ENCODE measurements at regions not wholly inside any gene's neighbourhood (a gene's known extent, or its start where the extent isn't known, plus 50 kb on each side); places are given as distances from the start of the nearest gene placed in this dataset.

DNA sequence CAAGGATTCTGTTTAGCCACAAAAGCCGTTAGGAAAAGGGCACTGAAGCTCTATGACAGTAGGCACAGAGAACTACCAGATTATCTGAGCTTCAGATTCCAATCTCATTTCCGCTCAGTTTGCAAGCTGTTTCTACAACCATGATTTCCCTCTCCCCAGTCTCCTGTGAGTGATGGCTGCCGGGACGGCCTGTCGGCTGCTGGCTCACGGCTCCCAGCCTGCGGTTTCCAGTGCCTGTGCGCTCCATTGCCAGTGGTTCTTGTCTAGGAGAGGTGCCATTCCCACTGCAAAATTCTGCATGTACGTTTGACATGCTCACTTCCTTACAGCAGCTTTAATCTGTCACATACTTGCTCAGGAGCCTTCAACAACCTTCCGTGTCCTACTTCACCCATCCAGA lies 429.1 kb upstream of the FRG1 start:
- no peak overlapping the region for H3K4me3 ChIP-seq (ENCODE audit: low read depth, low read length)
- DNase-seq (ENCODE audit: low read depth): no peak
- TF ChIP-seq, protein P1, sequence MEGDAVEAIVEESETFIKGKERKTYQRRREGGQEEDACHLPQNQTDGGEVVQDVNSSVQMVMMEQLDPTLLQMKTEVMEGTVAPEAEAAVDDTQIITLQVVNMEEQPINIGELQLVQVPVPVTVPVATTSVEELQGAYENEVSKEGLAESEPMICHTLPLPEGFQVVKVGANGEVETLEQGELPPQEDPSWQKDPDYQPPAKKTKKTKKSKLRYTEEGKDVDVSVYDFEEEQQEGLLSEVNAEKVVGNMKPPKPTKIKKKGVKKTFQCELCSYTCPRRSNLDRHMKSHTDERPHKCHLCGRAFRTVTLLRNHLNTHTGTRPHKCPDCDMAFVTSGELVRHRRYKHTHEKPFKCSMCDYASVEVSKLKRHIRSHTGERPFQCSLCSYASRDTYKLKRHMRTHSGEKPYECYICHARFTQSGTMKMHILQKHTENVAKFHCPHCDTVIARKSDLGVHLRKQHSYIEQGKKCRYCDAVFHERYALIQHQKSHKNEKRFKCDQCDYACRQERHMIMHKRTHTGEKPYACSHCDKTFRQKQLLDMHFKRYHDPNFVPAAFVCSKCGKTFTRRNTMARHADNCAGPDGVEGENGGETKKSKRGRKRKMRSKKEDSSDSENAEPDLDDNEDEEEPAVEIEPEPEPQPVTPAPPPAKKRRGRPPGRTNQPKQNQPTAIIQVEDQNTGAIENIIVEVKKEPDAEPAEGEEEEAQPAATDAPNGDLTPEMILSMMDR (IDR thresholded peaks at IDR 0.05; ENCODE audit: control insufficient read depth, extremely low read depth, insufficient read depth): no peak

DNA sequence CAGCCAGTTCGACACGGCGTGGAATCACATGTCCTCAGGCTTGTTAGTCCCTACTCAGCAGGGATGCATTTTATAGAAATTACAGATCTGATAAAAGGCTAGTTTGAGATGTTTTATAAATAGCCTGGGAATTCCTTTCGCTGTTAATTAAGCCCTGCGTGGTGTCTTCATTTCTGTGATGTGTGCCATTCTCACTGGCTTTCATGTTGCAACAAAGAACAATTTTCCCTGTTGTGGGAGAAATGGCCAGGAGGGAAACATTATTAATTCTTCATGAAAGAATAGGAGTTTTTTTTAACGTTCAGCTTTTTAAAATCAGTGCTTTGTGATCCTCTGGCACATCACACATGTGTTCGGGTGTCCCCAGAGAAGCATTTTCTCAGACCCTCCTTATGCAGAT lies 427.3 kb upstream of the FRG1 start:
- TF ChIP-seq, protein P1 (IDR thresholded peaks at IDR 0.05; ENCODE audit: control insufficient read depth, extremely low read depth, insufficient read depth): no peak
- no peak overlapping the region for H3K4me3 ChIP-seq (ENCODE audit: low read depth, low read length)
- peak; percentile 7 for DNase-seq (ENCODE audit: low read depth)

GRCh38 chr4:189514209-189514608 lies 426.5 kb upstream of the FRG1 start:
- H3K4me3 ChIP-seq (ENCODE audit: low read depth, low read length): no peak overlapping the region
- DNase-seq (ENCODE audit: low read depth): no peak
- TF ChIP-seq, protein P1 (IDR thresholded peaks at IDR 0.05; ENCODE audit: control insufficient read depth, extremely low read depth, insufficient read depth): no peak

- H3K4me3 ChIP-seq (ENCODE audit: low read depth, low read length): no peak overlapping the region
- no peak for DNase-seq (ENCODE audit: low read depth)
- TF ChIP-seq, protein P1 (IDR thresholded peaks at IDR 0.05; ENCODE audit: control insufficient read depth, extremely low read depth, insufficient read depth): no peak
These were observed 423.8 kb upstream of the FRG1 start for GRCh38 chr4:189516902-189517301.

- H3K4me3 ChIP-seq (ENCODE audit: low read depth, low read length): no peak overlapping the region
- TF ChIP-seq, protein P1 (IDR thresholded peaks at IDR 0.05; ENCODE audit: control insufficient read depth, extremely low read depth, insufficient read depth): no peak
- no peak for DNase-seq (ENCODE audit: low read depth)
These were observed 421.5 kb upstream of the FRG1 start for GRCh38 chr4:189519186-189519585.

DNA sequence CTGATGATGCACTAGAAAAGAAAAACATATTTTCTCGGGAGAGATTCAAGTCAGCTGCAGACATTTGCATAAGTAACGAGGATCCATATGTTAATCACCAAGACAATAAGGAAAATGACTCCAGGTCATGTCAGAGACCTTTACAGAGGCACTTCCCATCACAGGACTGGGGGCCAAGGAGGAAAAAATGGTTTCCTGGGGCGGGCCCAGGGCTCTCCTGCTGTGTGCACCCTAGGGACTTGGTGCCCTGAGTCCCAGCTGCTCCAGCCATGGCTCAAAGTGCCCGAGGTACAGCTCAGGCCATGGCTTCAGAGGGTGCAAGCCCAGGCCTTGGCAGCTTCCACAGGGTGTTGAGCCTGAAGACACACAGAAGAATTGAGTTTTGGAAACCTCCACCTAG lies 415.4 kb upstream of the FRG1 start:
- H3K4me3 ChIP-seq (ENCODE audit: low read depth, low read length): no peak overlapping the region
- DNase-seq (ENCODE audit: low read depth): no peak
- TF ChIP-seq, protein P1 (IDR thresholded peaks at IDR 0.05; ENCODE audit: control insufficient read depth, extremely low read depth, insufficient read depth): no peak

DNA sequence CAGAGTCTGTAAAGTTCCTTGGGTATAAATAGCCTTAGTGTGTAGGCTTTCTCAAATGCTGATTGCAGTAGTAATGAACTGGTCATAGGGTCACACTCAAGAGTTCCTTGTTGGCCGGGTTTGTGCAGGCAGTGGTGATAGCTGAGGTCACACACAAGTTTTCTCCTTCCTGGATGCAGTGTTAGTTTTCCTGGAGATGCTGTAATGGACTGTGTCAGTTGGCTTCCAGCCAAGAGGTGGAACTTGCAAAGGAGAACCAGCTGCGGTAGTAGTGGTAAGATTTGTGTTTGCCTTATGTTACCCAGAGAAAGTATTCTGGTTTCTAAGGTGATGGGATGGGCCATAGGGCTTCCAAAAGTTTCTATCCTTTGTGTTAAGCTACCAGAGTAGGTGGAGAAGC lies 409.8 kb upstream of the FRG1 start:
- TF ChIP-seq, protein P1 (IDR thresholded peaks at IDR 0.05; ENCODE audit: control insufficient read depth, extremely low read depth, insufficient read depth): no peak
- no peak overlapping the region for H3K4me3 ChIP-seq (ENCODE audit: low read depth, low read length)
- no peak for DNase-seq (ENCODE audit: low read depth)
